DMS 273 (cell line): ENCODE measurements at regions not wholly inside any gene's neighbourhood (a gene's known extent, or its start where the extent isn't known, plus 50 kb on each side); places are given as distances from the start of the nearest gene placed in this dataset.
A peak's percentile ranks its signal among the peaks of the same experiment; 100 is the strongest.

Experiments
- DNase-seq: peaks from one replicate; lab custom pipeline; 2025; ENCODE audit not compliant: unreplicated experiment; lab: John Stamatoyannopoulos, UW

DNA sequence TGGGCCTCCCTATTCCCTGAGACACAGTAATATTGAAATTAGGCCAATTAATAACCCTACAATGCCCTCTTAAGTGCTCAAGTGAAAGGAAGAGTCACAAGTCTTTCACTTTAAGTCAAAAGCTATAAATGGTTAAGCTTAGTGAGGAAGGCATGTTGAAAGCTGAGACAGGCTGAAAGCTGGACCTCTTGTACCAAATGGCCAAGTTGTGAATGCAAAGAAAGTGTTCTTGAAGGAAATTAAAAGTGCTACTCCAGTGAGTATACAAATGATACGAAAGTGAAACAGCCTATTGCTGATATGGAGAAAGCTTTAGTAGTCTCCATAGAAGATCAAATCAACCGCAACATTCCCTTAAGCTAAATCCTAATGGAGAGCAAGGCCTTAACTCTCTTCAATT, 140.8 kb downstream of the PTCSC3 start:
- DNase-seq: no peak

DNA sequence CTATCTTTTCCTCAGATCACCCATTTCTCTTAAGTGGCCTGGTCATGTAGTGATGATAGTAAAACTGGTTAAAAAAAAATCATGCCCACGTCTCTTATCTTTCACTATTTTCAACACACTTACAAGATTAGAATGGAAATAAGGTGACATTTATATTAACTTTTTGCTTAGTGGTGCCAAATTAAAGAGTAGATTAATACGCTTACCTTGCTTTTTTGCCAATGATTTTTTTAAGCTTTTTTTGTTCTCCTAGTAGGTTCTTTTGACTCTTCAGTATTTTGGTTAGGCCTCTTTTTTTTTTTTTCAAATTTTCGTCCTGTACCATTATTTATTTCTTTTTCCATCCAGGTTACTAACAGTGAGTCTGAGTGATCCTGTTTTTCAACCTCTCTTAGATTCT, 147.9 kb downstream of the PTCSC3 start:
- DNase-seq: no peak

DNA sequence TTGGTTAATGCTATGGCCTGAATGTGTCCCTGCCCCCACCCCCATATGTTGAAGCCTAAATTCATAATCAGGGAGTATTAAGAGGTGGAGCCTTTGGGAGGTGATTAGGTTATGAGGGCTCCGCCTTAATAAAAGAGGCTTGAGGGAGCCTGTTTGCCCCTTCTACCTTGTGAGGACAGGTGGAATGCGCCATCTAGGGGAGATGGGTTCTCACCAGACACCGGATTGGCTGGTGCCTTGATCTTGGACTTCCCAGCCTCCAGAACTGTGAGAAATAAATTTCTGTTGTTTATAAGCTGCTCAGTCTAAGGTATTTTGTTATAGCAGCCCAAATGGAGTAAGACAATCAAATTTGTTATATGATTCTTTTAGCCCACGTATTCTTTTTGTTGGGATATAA, 148.3 kb downstream of the PTCSC3 start:
- peak; percentile 24 for DNase-seq

DNA sequence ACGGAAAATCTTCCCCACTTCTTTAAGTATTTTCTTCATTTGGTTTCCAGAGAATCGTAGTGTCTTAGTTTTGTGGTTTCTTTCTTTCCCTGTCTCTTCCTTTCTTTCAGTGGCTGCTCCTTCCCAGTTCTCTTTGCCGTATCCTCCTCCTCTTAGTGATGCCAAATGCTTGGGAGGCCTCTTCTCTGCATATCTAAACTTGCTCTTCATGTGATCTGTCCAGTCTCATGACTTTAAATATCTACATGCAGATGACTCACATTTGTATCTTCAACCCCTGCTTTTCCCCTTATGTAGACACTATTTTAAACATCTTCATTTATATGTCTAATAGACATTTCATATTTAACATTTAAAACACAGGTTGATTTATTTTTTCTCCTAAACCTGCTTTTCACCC, 149.2 kb downstream of the PTCSC3 start:
- no peak for DNase-seq

DNA sequence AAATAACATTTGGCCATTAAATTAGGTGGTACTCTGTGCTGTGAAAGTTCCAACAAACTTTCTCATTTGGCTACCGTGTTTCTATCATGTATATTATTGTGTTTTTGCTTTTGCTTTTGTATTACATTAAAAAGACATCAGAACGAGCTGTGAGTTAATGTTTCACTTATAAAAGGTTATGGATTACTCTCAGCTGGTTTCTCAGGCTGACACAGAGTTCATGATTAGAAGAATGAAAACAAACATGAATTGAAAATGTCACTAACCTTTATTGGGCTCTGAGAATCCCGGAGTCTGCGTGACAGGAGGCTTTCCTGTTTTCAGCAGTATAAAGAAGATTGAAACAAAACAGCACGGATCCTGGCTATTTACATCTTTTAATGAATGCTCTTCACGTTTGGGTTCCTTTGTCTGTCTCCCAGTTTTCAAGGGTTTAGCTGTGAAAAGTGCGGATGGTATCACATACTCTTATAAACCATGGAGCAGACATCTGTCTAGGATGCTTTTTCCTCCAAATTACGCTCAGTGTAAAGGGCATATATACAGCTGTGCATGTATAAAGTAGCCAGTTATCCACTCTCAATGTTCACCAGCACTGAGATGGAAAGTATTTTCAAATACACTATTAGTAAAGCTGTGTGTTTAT, 153.6 kb downstream of the PTCSC3 start:
- DNase-seq: no peak

DNA sequence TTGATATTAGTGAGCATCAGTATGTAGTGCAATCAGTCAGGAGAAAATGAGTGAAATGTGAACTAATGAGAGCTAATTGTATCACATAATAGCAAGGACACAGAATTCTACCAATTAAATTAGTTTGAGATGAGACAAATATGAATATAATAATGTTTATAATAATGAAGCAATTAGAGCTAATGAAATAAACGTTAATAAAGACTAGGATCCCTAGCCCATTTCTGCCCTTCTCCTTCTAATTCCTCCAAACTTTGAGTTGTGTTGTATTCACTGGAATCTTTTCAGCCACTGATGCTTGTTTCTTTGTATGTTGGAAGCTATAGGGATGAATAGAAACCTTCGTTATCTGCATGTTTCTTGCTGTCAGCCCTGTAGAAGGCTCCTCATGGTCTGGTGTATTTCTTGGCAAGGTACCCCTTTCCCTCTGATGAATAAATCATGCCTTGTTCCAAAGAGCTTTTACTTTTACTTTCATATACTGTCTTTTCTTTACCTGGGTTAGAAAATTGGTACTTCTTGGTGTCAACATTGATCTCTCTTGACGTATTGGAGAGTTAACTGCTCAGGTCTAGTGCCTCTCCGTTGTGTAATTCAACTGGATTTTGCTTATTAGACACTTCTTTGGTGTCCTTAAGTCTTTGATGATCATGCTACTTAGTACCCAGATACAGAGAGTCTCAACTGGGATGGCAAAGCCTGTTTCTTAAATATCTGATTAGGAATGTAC, 154.8 kb downstream of the PTCSC3 start:
- no peak for DNase-seq

DNA sequence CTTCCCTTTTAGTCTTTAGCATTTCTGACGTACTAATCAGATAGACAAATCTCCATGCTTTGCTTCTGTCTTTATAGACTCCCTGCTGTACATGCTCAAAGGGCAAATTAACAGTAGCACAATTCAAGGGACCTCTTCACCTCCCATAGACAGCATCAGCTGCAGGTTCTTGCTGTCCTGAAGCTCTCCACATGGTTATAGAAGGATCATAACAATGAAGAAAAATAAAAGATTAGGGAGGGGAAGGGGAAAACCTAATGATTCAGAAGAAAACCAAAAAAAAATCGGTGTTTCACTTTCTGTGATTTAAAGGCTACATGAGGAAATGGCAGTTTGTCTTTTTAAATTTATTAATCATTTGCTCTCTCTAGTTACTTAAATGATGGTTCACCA, 155.5 kb downstream of the PTCSC3 start:
- no peak for DNase-seq

DNA sequence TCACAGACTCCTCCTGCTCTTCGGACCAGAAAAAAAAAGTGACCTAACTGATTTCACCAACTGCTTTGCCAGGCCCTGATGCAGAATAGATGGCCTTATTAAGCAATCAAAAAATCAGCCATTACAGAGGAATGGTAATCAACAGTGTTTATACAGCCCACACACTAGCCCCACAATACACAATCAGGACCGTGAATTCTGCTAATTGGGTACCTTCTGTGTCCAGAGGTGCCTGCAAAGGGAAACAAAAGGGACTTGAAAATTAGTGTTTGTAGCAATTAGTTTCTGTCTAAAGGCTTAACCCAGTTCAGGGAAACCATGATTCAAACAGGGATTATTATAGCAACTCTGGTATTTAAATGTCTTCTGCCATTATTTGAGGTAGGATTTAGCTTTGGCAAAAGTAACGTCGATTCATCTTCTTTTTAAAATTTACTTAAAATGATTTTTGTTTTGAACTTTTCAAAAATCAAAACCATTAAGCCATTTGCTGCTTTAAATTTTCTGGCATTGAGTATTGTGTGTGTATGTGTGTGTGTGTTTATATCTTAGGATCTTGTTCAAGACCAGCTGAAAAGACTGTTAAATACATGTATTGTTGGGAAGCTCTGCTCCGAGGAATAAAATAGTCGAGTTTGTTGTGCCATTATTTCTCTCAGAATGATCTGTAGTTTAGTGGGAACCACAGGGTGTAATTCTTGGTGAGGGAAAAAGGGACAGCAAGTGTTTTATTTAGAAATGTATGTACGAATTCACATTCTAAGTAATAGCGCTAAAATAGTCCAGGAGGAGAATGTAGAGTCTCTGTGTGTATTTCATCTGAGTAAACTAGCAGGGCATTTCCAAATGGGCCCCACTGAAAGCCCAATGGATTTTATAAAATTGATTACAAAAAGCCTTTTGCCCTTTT, 156.1 kb downstream of the PTCSC3 start:
- DNase-seq: no peak

DNA sequence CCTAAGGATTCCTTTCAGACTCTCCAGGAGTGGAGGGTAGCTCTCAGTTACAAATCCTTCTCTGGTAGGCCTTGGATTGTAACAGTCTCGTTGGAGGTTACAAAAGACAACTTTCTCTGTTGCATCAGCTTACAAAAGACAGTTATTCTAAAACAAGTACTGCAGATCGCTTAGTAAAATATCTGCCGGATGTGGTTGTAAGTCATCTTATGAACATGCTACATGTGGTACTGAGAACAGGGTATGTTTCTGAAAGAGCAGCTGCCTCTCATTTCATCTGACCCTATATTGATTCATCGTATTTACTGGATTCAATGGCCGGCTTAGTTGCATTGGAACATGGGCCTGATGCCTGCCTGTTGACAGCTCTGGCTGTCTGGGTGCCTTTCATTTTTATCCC, 157.4 kb downstream of the PTCSC3 start:
- DNase-seq: no peak

DNA sequence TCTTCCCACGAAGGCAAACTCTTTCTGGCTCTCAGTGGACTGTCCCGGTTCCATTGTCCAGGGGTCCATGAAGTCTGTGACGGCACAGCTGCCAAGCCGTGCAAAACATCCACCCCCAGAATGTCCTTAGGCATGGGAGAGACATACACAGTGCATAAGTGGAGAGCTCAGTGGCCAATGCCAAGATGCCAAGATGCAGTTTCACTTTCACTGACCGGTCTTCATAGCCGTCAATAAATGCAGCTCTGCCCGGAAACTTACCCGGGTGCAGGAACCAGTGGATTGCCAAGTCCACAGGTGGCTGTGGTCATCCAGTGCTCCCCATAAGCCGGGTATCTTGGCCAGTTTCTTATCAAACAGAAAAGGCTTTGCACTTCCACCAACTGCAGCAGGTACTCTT, 162.3 kb downstream of the PTCSC3 start:
- no peak for DNase-seq

DNA sequence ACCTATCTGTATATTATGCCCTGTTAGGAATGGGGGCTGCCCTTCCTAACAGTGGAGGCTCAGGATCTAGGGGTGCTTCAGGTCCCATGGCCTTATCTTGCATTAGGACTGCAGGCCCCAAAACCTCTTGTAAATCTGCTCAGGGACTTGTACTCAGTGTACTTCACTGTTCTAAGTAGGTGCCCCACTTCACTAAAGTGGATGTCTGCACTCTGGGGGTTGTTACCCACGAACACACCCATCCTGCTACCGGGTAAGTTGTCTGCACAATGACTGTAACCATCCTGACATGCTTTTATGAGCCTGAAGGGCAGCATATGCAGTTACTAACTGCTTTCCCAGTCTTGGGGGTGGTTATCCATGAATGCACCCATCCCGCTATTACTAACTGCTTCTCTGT, 163.0 kb downstream of the PTCSC3 start:
- no peak for DNase-seq

DNA sequence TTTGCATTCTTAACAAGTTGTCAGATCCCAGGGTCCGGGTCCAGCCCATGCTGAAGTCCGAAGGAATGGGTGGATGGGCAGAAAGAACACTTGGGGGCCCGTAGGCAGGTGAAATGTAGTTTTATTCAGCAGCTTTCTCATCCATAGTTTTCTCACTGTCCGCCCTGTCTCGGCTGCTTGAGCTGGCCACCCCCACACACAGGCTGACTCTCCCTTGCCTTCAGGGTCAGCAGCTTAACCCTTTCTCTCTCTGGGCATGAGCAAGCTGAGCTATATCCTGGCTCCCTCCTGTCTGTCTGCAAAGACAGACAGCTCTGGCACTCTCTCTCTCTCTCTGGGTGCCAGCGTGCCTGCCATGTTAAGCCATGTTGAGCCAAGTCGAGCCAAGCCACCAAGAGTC, 163.9 kb downstream of the PTCSC3 start:
- no peak for DNase-seq

DNA sequence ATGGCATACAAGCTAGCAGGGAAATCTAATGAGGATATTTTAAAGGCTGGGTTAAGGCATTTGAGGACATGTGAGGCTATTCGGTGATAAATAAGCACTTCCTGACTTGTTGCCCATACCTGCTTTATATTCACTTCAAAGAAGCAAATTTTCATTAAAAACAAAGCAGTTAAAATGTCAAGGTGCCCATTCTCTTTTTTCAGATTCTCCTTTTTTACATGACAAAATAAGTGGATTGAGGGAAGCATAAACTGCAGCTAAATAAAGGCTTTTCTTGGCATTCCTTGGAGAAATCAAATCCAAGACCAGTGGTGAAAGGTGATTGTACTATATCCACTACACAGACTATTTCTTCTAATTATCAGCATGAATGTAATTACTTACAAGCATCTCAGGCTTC, 166.9 kb downstream of the PTCSC3 start:
- no peak for DNase-seq

DNA sequence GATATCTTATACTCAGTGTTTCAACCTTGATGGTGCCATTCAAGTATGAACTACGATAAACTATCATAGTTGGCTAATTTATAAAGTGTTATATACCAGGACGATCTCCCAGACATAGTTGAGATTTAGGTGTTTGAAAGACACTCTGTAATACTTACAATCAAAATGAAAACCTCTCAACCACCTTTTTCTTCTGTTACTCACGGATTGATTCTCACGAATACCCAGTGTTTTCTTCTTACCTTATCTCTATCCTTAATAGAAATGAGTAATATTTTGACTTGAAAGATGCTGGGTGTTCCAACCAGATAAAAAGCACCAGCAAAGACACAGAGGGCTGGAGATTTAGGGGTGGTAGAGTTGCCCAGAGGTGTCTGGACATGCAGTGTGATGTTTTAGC, 169.9 kb downstream of the PTCSC3 start:
- no peak for DNase-seq

DNA sequence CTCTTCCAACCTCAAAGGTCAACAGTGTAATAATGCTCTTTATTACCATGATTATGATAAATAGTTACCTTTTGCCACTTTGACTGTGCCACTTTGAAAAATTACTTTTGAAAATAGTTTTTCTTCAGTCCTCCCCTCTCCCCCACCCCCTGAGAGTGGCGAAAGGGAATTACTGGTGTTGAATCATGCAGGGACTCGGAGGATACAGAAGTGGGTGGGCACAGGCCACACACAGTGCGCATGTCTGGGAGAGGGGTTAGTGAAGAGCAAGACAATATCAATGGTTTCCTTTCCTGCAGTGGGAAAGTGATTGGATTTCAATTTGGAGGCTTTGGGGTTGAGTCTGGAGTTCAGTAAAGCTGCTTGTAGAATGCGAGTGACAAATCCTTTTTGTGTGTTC, 170.9 kb downstream of the PTCSC3 start:
- no peak for DNase-seq

DNA sequence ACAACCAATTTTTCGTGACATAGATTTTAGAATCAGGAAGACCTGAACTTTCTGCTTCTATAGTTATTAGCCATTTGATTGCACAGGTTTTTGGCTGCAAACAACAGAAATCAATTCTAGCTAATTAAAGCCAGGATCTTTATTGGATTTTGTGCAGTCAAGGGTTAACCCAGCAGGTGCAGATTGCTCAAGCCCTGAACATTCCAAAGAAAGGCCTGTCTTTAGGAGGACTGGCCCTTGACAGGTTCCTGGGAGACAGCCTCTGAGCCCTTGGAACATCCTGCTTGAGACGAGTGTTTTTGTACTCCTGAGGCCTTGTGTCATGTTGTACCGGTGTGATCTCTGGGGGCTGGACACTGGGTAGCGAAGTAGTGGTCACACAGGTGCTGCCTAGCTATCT, 174.6 kb downstream of the PTCSC3 start:
- DNase-seq: no peak

DNA sequence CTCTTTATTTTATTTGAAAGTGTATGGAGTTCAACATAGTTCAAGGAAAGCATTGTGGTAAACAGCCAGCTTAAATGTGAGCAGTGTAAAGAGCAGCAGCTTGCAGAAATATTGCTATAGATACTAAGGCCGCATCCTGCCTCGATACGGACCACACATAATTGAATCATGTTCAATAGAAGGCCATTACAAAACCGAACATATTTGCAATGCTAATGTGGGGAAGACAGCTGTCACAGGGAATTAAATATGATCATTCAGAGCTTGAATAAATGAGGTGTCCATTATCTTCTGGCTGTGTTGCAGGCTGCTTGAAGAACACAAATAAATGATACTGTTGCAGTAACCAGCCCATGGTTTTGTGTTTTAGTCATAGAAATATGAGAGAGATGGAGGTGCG, 173.2 kb downstream of the BRMS1L start:
- peak; percentile 40 for DNase-seq

DNA sequence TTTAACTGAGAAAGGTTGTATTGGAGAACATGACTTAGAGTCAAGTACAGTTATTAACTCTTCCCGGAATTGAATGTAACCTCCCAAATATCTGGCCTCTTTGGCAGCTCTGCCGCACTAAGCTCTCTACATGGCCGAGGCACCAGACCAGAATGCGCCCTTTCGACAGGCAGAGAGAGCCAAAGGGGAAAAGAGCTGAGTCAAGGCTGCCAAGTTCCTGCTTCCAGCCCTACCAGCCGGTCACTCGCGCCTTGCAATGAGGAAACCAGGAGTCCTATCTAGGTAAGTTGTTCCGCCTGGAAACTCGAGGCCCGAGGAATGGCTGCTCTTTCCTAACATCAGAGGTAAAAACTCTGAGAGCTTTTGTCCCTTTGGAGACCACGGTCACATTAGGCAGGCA, 172.2 kb downstream of the BRMS1L start:
- DNase-seq: no peak

DNA sequence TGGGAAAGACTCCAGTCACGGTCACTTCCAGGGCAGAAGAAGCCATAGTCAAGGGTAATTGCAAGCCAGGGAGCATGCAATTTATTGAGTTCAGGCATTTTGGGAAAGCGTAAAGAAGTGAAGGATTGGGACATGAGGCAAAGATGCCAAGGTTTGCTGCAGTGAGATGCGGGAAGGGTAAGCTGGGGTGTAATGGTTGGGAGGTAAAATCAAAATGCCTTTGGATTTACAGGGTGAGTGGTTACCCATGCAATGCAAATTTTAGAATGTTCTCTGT, 167.5 kb downstream of the BRMS1L start:
- DNase-seq: no peak

DNA sequence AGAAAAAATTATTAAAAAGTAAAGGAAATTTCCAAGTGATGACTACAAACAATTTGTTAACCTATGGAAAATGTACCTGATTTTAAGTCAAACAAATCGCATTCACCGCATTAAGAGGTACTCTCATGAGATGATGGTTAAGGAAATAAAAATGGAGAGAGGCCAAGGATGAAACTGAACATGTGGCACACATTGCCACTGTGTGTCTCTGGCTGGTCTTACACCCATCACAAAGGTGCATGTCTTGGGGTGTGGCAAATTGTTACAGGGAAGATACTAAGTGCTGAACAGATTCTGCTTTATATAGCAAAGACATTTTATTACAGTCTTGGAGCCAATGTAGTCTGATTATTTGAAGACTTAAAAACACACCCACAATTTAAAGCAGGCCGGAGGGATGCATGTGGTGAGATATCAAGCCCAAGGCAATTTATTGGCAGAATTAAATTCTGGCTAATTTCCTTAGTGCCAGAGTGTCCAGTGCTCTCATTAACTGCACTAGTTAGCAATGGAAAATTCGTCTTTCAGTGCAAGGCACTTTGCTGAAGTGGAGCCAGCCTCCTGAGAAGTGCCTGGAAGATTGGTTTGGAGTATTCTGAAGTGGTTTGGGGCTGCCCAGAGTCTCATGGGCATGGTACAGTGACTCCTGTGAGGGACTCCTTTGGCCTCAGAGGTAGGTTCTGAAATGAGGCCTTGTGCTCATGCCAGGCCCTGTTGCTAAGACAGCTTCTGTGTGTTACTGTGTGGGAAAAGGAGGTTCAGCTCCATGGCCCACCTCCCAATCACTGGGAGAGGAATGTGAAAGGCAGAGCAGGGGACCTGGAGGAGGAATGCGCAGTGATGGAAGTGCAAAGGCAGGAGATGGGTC, 166.9 kb downstream of the BRMS1L start:
- DNase-seq: no peak

DNA sequence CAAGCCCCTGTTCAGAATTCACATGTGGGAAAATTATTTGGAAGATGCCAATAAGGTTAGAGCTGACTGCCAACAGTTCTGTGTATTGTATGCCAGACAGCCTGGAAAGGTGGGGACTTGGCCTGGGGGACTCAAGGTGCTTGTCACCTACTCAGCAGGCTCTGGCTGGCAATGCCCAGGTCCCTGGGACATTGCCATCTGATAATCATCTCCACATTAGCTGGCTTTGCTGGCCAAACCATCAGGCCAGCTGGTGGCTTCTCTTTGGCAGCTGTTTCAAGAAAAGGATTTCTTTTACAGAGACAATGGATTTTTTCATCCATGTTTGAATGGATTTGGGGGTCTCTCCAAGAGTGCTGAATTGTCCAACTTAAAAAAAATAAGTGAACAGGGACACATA, 165.2 kb downstream of the BRMS1L start:
- peak; percentile 31 for DNase-seq
